ENCODE measurements at regions not wholly inside any gene's neighbourhood (a gene's known extent, or its start where the extent isn't known, plus 50 kb on each side); places are given as distances from the start of the nearest gene placed in this dataset.
"Not testable (repeated sequence)": the region's sequence is repeated elsewhere in the genome, so short reads cannot be mapped to it uniquely, and the experiment has no call there.

DNA sequence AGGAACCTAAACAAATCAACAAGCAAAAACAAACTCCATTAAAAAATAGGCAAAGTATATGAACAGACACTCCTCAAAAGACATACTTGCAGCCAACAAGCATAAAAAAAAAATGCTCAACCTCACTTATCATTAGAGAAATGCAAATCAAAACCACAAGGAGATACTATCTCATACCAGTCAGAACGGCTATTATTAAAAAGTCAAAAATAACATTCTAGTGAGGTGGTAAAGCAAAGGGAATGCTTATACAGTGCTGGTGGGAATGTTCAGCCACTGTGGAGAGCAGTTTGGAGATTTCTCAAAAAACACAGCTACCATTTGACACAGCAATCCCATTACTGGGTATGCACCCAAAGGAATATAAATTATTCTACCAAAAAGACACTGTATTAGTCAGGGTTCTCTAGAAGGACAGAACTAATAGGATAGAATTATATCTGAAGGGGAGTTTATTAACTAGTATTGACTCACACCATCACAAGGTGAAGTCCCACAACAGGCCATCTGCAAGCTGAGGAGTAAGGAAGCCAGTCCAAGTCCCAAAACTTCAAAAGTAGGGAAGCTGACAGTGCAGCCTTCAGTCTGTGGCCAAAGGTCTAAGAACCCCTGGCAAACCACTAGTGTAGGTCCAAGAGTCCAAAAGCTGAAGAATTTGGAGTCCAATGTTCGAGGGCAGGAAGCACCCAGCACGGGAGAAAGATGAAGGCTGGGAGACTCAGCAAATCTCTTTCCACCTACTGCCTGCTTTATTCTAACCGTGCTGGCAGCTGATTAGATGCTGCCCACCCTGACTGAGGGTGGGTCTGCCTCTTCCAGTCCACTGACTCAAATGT lies 101.6 kb upstream of the KRAS start:
- BruUV-seq (replicated peaks) = no TSS peak
- Histone ChIP-seq H3K4me1 (ENCODE audit: insufficient read depth, low read length, poor library complexity, severe bottlenecking) (no peaks in the 10 kb centered on the region), H3K27ac (ENCODE audit: low read depth, low read length, poor library complexity, severe bottlenecking) (no peak overlapping the region), H3K4me3 (ENCODE audit: low read depth, low read length, poor library complexity, severe bottlenecking) (no peak overlapping the region), H3K9me3 (ENCODE audit: low read depth, low read length, poor library complexity, severe bottlenecking) (no peaks in the 10 kb centered on the region), H3K27me3 (replicated peaks; ENCODE audit: insufficient read depth, low read depth, low read length, poor library complexity) (no peaks in the 10 kb centered on the region), H3K36me3 (ENCODE audit: insufficient read depth, low read length, poor library complexity, severe bottlenecking) (no peaks in the 10 kb centered on the region)
- DNase-seq (ENCODE audit: low spot score) = no peak
- POLR2A ChIA-PET (ENCODE audit: low non-redundant PET) = no interaction called here
- TF ChIP-seq CTCF (conservative IDR thresholded peaks at IDR 0.05; ENCODE audit: low read depth, low read length) (no peak), EZH2 (IDR thresholded peaks at IDR 0.05; ENCODE audit: borderline replicate concordance, low read depth, low read length, poor library complexity, severe bottlenecking) (no peak)
- CTCF ChIA-PET = no interaction called here
- intact Hi-C loops (cut with micrococcal nuclease; ENCODE audit: unreplicated experiment) = no loop called here

DNA sequence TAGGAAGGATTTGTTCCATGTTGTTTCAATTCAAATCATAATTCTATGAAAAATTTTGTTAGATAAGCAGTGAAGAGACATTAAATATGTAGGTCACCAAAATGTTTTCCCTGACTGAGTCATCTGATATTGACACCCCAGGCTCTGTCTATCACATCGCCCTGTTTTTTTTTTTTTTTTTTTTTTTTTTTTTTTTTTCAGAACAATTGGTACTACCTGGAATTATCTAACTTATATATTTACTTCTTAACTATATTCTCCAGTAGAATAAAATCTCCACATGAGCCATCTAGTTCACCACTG lies 97.8 kb upstream of the KRAS start:
- CTCF ChIA-PET = no interaction called here
- BruUV-seq (replicated peaks) = no TSS peak

GRCh38 chr12:25347716-25348592 lies 97.2 kb upstream of the KRAS start:
- BruUV-seq (replicated peaks) = no TSS peak
- POLR2A ChIA-PET (ENCODE audit: low non-redundant PET) = no interaction called here
- no peak for DNase-seq (ENCODE audit: low spot score)

More for the DNA sequence above, 97.8 kb upstream of the KRAS start:
- TF ChIP-seq EZH2 (IDR thresholded peaks at IDR 0.05; ENCODE audit: borderline replicate concordance, low read depth, low read length, poor library complexity, severe bottlenecking) = no peak
- no peak for TF ChIP-seq CTCF (conservative IDR thresholded peaks at IDR 0.05; ENCODE audit: low read depth, low read length)
- POLR2A ChIA-PET (ENCODE audit: low non-redundant PET) = no interaction called here
- no peaks in the 10 kb centered on the region for H3K27me3 ChIP-seq (replicated peaks; ENCODE audit: insufficient read depth, low read depth, low read length, poor library complexity)
- intact Hi-C loops (cut with micrococcal nuclease; ENCODE audit: unreplicated experiment) = no loop called here
- H3K4me1 ChIP-seq (ENCODE audit: insufficient read depth, low read length, poor library complexity, severe bottlenecking) = no peaks in the 10 kb centered on the region
- no peaks in the 10 kb centered on the region for H3K9me3 ChIP-seq (ENCODE audit: low read depth, low read length, poor library complexity, severe bottlenecking)
- H3K27ac ChIP-seq (ENCODE audit: low read depth, low read length, poor library complexity, severe bottlenecking) = no peak overlapping the region
- H3K36me3 ChIP-seq (ENCODE audit: insufficient read depth, low read length, poor library complexity, severe bottlenecking) = no peaks in the 10 kb centered on the region
- H3K4me3 ChIP-seq (ENCODE audit: low read depth, low read length, poor library complexity, severe bottlenecking) = no peak overlapping the region
- DNase-seq (ENCODE audit: low spot score) = no peak

DNA sequence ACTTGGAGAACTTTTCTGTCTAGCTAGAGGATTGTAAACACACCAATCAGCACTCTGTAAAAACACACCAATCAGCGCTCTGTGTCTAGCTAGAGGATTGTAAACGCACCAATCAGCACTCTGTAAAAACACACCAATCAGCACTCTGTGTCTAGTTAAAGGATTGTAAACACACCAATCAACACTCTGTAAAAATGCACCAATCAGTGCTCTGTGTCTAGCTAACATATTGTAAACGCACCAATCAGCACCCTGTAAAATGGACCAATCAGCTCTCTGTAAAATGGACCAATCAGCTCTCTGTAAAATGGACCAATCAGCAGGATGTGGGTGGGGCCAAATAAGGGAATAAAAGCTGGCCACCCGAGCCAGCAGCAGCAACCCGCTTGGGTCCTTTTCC lies 91.1 kb upstream of the KRAS start:
- intact Hi-C loops (cut with micrococcal nuclease; ENCODE audit: unreplicated experiment); H3K4me1 ChIP-seq (ENCODE audit: insufficient read depth, low read length, poor library complexity, severe bottlenecking); H3K27ac ChIP-seq (ENCODE audit: low read depth, low read length, poor library complexity, severe bottlenecking); H3K27me3 ChIP-seq (replicated peaks; ENCODE audit: insufficient read depth, low read depth, low read length, poor library complexity); BruUV-seq (replicated peaks); DNase-seq (ENCODE audit: low spot score); POLR2A ChIA-PET (ENCODE audit: low non-redundant PET); H3K36me3 ChIP-seq (ENCODE audit: insufficient read depth, low read length, poor library complexity, severe bottlenecking); CTCF ChIA-PET; H3K4me3 ChIP-seq (ENCODE audit: low read depth, low read length, poor library complexity, severe bottlenecking); H3K9me3 ChIP-seq (ENCODE audit: low read depth, low read length, poor library complexity, severe bottlenecking): not testable (repeated sequence)

More at GRCh38 chr12:25347716-25348592, 97.2 kb upstream of the KRAS start:
- Histone ChIP-seq H3K4me1 (ENCODE audit: insufficient read depth, low read length, poor library complexity, severe bottlenecking) (no peaks in the 10 kb centered on the region), H3K36me3 (ENCODE audit: insufficient read depth, low read length, poor library complexity, severe bottlenecking) (no peaks in the 10 kb centered on the region), H3K27ac (ENCODE audit: low read depth, low read length, poor library complexity, severe bottlenecking) (no peak overlapping the region), H3K9me3 (ENCODE audit: low read depth, low read length, poor library complexity, severe bottlenecking) (no peaks in the 10 kb centered on the region), H3K27me3 (replicated peaks; ENCODE audit: insufficient read depth, low read depth, low read length, poor library complexity) (no peaks in the 10 kb centered on the region), H3K4me3 (ENCODE audit: low read depth, low read length, poor library complexity, severe bottlenecking) (no peak overlapping the region)
- intact Hi-C loops (cut with micrococcal nuclease; ENCODE audit: unreplicated experiment) = no loop called here
- CTCF ChIA-PET = no interaction called here
- TF ChIP-seq CTCF (conservative IDR thresholded peaks at IDR 0.05; ENCODE audit: low read depth, low read length) = no peak
